GM18498 (cell line): ENCODE measurements at regions not wholly inside any gene's neighbourhood (a gene's known extent, or its start where the extent isn't known, plus 50 kb on each side); places are given as distances from the start of the nearest gene placed in this dataset.

Experiments used
- ATAC-seq: cut with Tn5 transposase; IDR thresholded peaks from one replicate; pipeline ENCODE4 v1.9.1; 2021; ENCODE audit warnings: mild to moderate bottlenecking, moderate library complexity; ENCODE audit not compliant: unreplicated experiment

GRCh38 chr7:91517201-91517785, 253.1 kb downstream of the FZD1 start:
- ATAC-seq: no peak

GRCh38 chr7:91518058-91518457, 253.8 kb downstream of the FZD1 start:
- ATAC-seq: no peak

- ATAC-seq: no peak
Observed at GRCh38 chr7:91519241-91520158, 255.3 kb downstream of the FZD1 start.

- no peak for ATAC-seq
Observed at GRCh38 chr7:91520645-91521044, 256.4 kb downstream of the FZD1 start.

- ATAC-seq: no peak
Observed at GRCh38 chr7:91526404-91526803, 262.2 kb downstream of the FZD1 start.

- no peak for ATAC-seq
Observed at GRCh38 chr7:91527460-91527859, 263.2 kb downstream of the FZD1 start.

GRCh38 chr7:91533996-91534395, 269.8 kb downstream of the FZD1 start:
- ATAC-seq: no peak

GRCh38 chr7:91537260-91538152, 273.3 kb downstream of the FZD1 start:
- ATAC-seq: no peak

GRCh38 chr7:91541641-91542040, 277.4 kb downstream of the FZD1 start:
- no peak for ATAC-seq

GRCh38 chr7:91543646-91544045, 279.4 kb downstream of the FZD1 start:
- no peak for ATAC-seq

- ATAC-seq: no peak
Observed at GRCh38 chr7:91549878-91550277, 285.6 kb downstream of the FZD1 start.

GRCh38 chr7:91550931-91551330, 286.7 kb downstream of the FZD1 start:
- ATAC-seq: no peak

GRCh38 chr7:91551377-91552175, 287.3 kb downstream of the FZD1 start:
- ATAC-seq: no peak

- no peak for ATAC-seq
Observed at GRCh38 chr7:91553410-91553895, 289.2 kb downstream of the FZD1 start.

- ATAC-seq: no peak
Observed at GRCh38 chr7:91554883-91555282, 290.6 kb downstream of the FZD1 start.

- no peak for ATAC-seq
Observed at GRCh38 chr7:91556239-91556638, 292.0 kb downstream of the FZD1 start.

GRCh38 chr7:91556956-91557650, 292.9 kb downstream of the FZD1 start:
- no peak for ATAC-seq

GRCh38 chr7:91557789-91558404, 293.7 kb downstream of the FZD1 start:
- ATAC-seq: peak; percentile 86

GRCh38 chr7:91559947-91560346, 295.7 kb downstream of the FZD1 start:
- ATAC-seq: no peak
